Inflammatory macrophage treated with lipopolysaccharide for 1 hour (primary cell): ENCODE measurements at regions not wholly inside any gene's neighbourhood (a gene's known extent, or its start where the extent isn't known, plus 50 kb on each side); places are given as distances from the start of the nearest gene placed in this dataset.
"Not testable (repeated sequence)": the region's sequence is repeated elsewhere in the genome, so short reads cannot be mapped to it uniquely, and the experiment has no call there.

Experiments used
- DNase-seq, 2 donors: peaks; one replicate each; pipeline ENCODE4 v3.0.0-alpha.2; 2020 to 2022

- DNase-seq = no peak
Measured at GRCh38 chr7:42560866-42561265, 323.9 kb upstream of the GLI3 start.

- DNase-seq = not testable (repeated sequence)
Measured at GRCh38 chr7:42554932-42555331, 317.9 kb upstream of the GLI3 start.

- DNase-seq = no peak
Measured at GRCh38 chr7:42552227-42552626, 315.2 kb upstream of the GLI3 start.

- no peak for DNase-seq
Measured at GRCh38 chr7:42550706-42551470, 313.9 kb upstream of the GLI3 start.

- no peak for DNase-seq
Measured at GRCh38 chr7:42549866-42550485, 313.0 kb upstream of the GLI3 start.

- no peak for DNase-seq
Measured at GRCh38 chr7:42548816-42549611, 312.0 kb upstream of the GLI3 start.

GRCh38 chr7:42545049-42545724, 308.2 kb upstream of the GLI3 start:
- no peak for DNase-seq

GRCh38 chr7:42543953-42544352, 306.9 kb upstream of the GLI3 start:
- DNase-seq = no peak

- not testable (repeated sequence) for DNase-seq
Measured at GRCh38 chr7:42542446-42542845, 305.4 kb upstream of the GLI3 start.

GRCh38 chr7:42534441-42534840, 297.4 kb upstream of the GLI3 start:
- no peak for DNase-seq

GRCh38 chr7:42527004-42527403, 290.0 kb upstream of the GLI3 start:
- DNase-seq = no peak

GRCh38 chr7:42522227-42522991, 285.4 kb upstream of the GLI3 start:
- DNase-seq = no peak

GRCh38 chr7:42511027-42511426, 274.0 kb upstream of the GLI3 start:
- no peak for DNase-seq

- no peak for DNase-seq
Measured at GRCh38 chr7:42506097-42506496, 269.1 kb upstream of the GLI3 start.

- DNase-seq = no peak
Measured at GRCh38 chr7:42502022-42502421, 265.0 kb upstream of the GLI3 start.

GRCh38 chr7:42495256-42495655, 258.2 kb upstream of the GLI3 start:
- no peak for DNase-seq

GRCh38 chr7:42494736-42495135, 257.7 kb upstream of the GLI3 start:
- no peak for DNase-seq

GRCh38 chr7:42494199-42494710, 257.2 kb upstream of the GLI3 start:
- DNase-seq = no peak

- no peak for DNase-seq
Measured at GRCh38 chr7:42493436-42494198, 256.6 kb upstream of the GLI3 start.

- DNase-seq = no peak
Measured at GRCh38 chr7:42492920-42493319, 255.9 kb upstream of the GLI3 start.

- DNase-seq = no peak
Measured at GRCh38 chr7:42491106-42491505, 254.1 kb upstream of the GLI3 start.
